ENCODE measurements at regions not wholly inside any gene's neighbourhood (a gene's known extent, or its start where the extent isn't known, plus 50 kb on each side); places are given as distances from the start of the nearest gene placed in this dataset.
"Not testable (repeated sequence)": the region's sequence is repeated elsewhere in the genome, so short reads cannot be mapped to it uniquely, and the experiment has no call there.

DNA sequence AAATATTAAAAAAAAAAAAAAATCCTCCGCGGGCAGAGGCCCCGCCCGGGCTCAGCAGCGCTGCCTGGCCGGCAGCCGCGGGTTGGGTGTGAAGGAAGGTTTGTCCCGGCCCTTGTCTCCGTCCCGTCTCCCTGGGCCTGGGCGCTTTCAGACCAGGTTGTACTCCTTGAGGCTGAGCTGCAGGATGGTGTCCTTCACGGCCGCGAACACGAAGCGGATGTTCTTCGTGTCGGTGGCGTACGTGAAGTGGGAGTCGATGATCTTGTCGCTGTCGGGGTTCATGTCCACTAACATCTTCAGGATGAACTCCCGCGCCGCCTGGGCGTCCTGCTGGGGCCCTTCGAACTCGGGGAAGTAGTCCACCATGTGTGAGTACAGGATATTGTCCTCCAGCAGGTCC lies 123.7 kb upstream of the KCTD7 start:
- Histone ChIP-seq H3K36me3 (ENCODE audit: insufficient read depth, low read length) (no peaks in the 10 kb centered on the region), H3K4me3 (ENCODE audit: low read depth in 1 of 2, low read length in 2 of 2) (no peak overlapping the region), H3K4me1 (ENCODE audit: insufficient read depth, low read length) (no peaks in the 10 kb centered on the region), H3K27ac (ENCODE audit: low read depth, low read length) (no peak overlapping the region), H3K27me3 (ENCODE audit: control insufficient read depth in 1 of 2, insufficient read depth in 2 of 2, low read length in 2 of 2) (peaks cover 0 to 28% of the 10 kb centered on the region in 2 donors), H3K9me3 (ENCODE audit: low read length) (no peaks in the 10 kb centered on the region), H3K9ac (ENCODE audit: low read length) (no peak overlapping the region)

GRCh38 chr7:66505531-66506451 lies 122.9 kb upstream of the KCTD7 start:
- no peak overlapping the region for H3K4me3 ChIP-seq (ENCODE audit: low read depth in 1 of 2, low read length in 2 of 2)
- no peak overlapping the region for H3K9ac ChIP-seq (ENCODE audit: low read length)

DNA sequence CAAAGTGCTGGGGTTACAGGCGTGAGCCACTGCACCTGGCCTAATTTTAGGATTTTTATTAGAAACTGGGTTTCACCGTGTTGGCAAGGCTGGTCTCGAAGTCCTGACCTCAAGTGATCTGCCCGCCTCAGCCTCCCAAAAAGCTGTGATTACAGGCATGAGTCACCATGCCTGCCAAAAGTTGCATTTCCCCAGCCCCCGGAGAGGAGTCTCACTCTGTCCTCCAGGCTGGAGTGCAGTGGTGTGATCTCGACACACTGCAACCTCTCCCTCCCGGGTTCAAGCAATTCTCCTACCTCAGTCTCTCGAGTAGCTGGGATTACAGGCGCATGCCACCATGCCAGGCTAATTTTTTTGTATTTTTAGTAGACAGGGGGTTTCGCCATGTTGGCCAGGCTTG lies 122.0 kb upstream of the KCTD7 start:
- H3K27me3 ChIP-seq (ENCODE audit: control insufficient read depth in 1 of 2, insufficient read depth in 2 of 2, low read length in 2 of 2), result peaks cover 0 to 28% of the 10 kb centered on the region in 2 donors
- not testable (repeated sequence) for H3K36me3 ChIP-seq (ENCODE audit: insufficient read depth, low read length); H3K27ac ChIP-seq (ENCODE audit: low read depth, low read length); H3K9ac ChIP-seq (ENCODE audit: low read length); H3K4me3 ChIP-seq (ENCODE audit: low read depth in 1 of 2, low read length in 2 of 2); H3K4me1 ChIP-seq (ENCODE audit: insufficient read depth, low read length); H3K9me3 ChIP-seq (ENCODE audit: low read length)

More at GRCh38 chr7:66505531-66506451, 122.9 kb upstream of the KCTD7 start:
- H3K9me3 ChIP-seq (ENCODE audit: low read length), result no peaks in the 10 kb centered on the region
- H3K27me3 ChIP-seq (ENCODE audit: control insufficient read depth in 1 of 2, insufficient read depth in 2 of 2, low read length in 2 of 2), result peaks cover 0 to 28% of the 10 kb centered on the region in 2 donors
- H3K4me1 ChIP-seq (ENCODE audit: insufficient read depth, low read length), result no peaks in the 10 kb centered on the region
- H3K36me3 ChIP-seq (ENCODE audit: insufficient read depth, low read length), result no peaks in the 10 kb centered on the region
- H3K27ac ChIP-seq (ENCODE audit: low read depth, low read length), result no peak overlapping the region

GRCh38 chr7:66507764-66508296 lies 120.9 kb upstream of the KCTD7 start:
- Histone ChIP-seq H3K27ac (ENCODE audit: low read depth, low read length) (no peak overlapping the region), H3K36me3 (ENCODE audit: insufficient read depth, low read length) (no peaks in the 10 kb centered on the region), H3K9me3 (ENCODE audit: low read length) (no peaks in the 10 kb centered on the region), H3K9ac (ENCODE audit: low read length) (no peak overlapping the region), H3K4me1 (ENCODE audit: insufficient read depth, low read length) (no peaks in the 10 kb centered on the region), H3K27me3 (ENCODE audit: control insufficient read depth in 1 of 2, insufficient read depth in 2 of 2, low read length in 2 of 2) (peaks cover 0 to 23% of the 10 kb centered on the region in 2 donors), H3K4me3 (ENCODE audit: low read depth in 1 of 2, low read length in 2 of 2) (no peak overlapping the region)

DNA sequence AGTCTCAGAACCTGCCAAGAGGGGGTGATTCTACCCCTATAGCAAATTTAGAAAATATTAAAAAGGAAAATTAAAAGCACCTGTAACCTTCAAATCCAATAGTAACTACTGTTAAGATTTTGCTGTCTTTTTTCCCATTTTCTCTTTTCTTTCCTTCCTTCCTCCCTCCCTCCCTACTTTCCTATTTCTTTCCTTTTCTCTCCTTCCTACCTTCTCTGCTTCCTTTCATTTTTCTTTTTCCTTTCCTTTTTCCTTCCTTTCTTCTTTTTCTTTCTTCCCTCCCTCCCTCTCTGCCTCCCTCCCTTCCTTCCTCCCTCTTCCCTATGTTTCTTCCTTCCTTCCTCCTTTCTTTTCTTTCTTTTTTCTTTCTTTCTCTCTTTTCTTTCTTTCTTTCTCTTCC lies 120.2 kb upstream of the KCTD7 start:
- no peaks in the 10 kb centered on the region for H3K9me3 ChIP-seq (ENCODE audit: low read length)
- no peaks in the 10 kb centered on the region for H3K4me1 ChIP-seq (ENCODE audit: insufficient read depth, low read length)
- no peak overlapping the region for H3K27ac ChIP-seq (ENCODE audit: low read depth, low read length)
- no peak overlapping the region for H3K4me3 ChIP-seq (ENCODE audit: low read depth in 1 of 2, low read length in 2 of 2)
- peaks cover 0 to 17% of the 10 kb centered on the region in 2 donors for H3K27me3 ChIP-seq (ENCODE audit: control insufficient read depth in 1 of 2, insufficient read depth in 2 of 2, low read length in 2 of 2)
- H3K36me3 ChIP-seq (ENCODE audit: insufficient read depth, low read length), result no peaks in the 10 kb centered on the region
- no peak overlapping the region for H3K9ac ChIP-seq (ENCODE audit: low read length)

DNA sequence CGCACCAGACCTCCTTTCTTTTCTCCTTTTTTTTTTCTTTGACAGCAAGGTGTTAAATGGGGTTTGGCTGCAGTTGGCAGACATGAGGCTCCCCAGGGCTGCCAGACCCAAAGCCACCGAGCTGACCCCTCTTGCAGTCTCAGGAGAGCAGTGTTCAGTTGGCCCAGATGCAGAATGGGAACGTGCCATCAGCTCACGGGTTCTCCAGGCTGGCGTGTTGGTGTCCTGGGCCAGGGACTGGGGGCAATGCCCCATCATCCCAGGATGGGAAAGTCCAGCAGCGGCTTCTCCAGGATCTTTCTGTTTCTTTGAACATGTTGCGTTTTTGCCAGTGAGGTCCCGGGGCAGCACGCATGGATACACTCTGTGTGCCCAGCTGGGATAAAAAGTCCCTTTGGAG lies 114.6 kb upstream of the KCTD7 start:
- Histone ChIP-seq H3K27me3 (ENCODE audit: control insufficient read depth in 1 of 2, insufficient read depth in 2 of 2, low read length in 2 of 2) (no peaks in the 10 kb centered on the region), H3K4me3 (ENCODE audit: low read depth in 1 of 2, low read length in 2 of 2) (no peak overlapping the region), H3K27ac (ENCODE audit: low read depth, low read length) (no peak overlapping the region), H3K36me3 (ENCODE audit: insufficient read depth, low read length) (no peaks in the 10 kb centered on the region), H3K9me3 (ENCODE audit: low read length) (no peaks in the 10 kb centered on the region), H3K4me1 (ENCODE audit: insufficient read depth, low read length) (no peaks in the 10 kb centered on the region), H3K9ac (ENCODE audit: low read length) (no peak overlapping the region)

DNA sequence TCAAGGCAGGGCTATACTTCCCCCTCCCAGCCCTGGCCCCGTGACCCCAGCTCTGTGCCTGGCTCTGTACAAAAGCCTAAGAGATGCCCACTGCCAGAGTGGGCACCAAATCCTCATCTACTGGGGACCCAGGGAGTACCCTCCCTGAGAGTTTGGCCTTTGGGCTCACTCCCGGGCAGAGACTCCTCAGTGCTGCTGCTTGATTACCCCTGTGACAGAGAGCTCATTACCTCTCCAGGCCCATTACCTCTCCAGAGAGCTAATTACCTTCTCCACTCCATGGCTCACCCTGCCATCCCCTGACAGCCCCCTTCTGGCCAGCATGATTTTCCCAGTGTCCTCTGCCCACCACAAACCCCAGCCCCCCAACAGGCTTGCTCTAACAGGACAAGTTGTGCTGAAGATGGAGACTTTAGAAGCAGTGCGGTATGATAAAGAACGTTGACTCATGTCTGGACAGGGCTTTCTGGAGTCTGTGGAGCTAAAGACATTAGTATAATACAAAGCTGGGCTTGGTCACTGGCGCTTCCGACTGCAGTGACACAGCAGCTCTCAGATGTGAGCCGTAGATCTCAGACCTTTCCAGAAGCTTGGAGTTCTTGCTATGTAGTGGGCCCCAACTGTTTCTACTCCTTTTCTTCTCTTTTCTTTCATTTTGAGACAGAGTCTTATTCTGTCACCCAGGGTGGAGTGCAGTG lies 111.3 kb upstream of the KCTD7 start:
- H3K9me3 ChIP-seq (ENCODE audit: low read length), result no peaks in the 10 kb centered on the region
- no peak overlapping the region for H3K27ac ChIP-seq (ENCODE audit: low read depth, low read length)
- H3K4me1 ChIP-seq (ENCODE audit: insufficient read depth, low read length), result no peaks in the 10 kb centered on the region
- no peaks in the 10 kb centered on the region for H3K36me3 ChIP-seq (ENCODE audit: insufficient read depth, low read length)
- H3K4me3 ChIP-seq (ENCODE audit: low read depth in 1 of 2, low read length in 2 of 2), result no peak overlapping the region
- no peak overlapping the region for H3K9ac ChIP-seq (ENCODE audit: low read length)
- no peaks in the 10 kb centered on the region for H3K27me3 ChIP-seq (ENCODE audit: control insufficient read depth in 1 of 2, insufficient read depth in 2 of 2, low read length in 2 of 2)

DNA sequence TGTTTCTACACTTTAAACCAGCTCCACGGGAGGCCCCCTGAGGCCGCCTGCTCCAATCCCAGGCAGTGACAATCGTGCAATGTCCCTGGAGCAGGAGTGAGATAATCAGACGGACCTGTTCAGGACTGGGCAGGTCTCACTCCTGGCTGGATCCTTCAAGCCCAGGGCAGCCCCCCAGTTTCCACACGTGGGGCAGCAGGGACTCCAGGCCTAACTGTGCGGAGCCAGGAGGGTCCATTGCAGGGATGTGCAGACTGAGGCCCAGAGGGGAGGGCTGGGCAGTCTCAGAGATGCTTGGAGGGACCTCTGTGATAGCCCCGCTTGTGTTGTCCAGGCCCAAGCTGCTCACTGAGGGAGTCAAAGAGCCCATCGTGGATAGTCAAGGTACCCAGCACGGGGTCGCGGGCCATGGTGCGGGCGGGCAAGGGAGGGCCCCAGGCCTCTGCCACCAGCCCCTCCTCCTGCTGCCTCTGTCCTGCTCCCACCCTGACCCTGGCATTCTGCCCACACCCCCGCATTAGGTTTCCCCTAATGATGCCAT lies 110.5 kb upstream of the KCTD7 start:
- Histone ChIP-seq H3K27ac (ENCODE audit: low read depth, low read length) (no peak overlapping the region), H3K9ac (ENCODE audit: low read length) (no peak overlapping the region), H3K27me3 (ENCODE audit: control insufficient read depth in 1 of 2, insufficient read depth in 2 of 2, low read length in 2 of 2) (no peaks in the 10 kb centered on the region), H3K4me3 (ENCODE audit: low read depth in 1 of 2, low read length in 2 of 2) (no peak overlapping the region), H3K4me1 (ENCODE audit: insufficient read depth, low read length) (no peaks in the 10 kb centered on the region), H3K9me3 (ENCODE audit: low read length) (no peaks in the 10 kb centered on the region), H3K36me3 (ENCODE audit: insufficient read depth, low read length) (no peaks in the 10 kb centered on the region)

DNA sequence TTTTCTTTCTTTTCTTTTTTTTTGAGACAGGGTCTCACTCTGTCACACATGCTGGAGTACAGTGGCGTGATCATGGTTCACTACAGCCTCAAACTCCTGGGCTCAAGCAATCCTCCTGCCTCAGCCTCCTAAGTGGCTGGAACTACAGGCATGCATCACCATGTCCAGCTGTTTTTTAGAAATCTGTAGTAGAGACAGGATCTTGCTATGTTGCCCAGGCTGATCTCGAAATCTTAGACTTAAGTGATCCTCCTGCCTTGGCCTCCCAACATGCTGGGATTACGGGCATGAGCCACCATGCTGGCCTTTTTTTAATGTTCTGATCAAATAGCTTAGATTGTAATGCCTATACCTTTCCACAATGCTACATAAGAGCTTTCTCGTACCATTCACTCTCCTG lies 107.0 kb upstream of the KCTD7 start:
- Histone ChIP-seq H3K4me1 (ENCODE audit: insufficient read depth, low read length) (no peaks in the 10 kb centered on the region), H3K9ac (ENCODE audit: low read length) (no peak overlapping the region), H3K27ac (ENCODE audit: low read depth, low read length) (no peak overlapping the region), H3K27me3 (ENCODE audit: control insufficient read depth in 1 of 2, insufficient read depth in 2 of 2, low read length in 2 of 2) (no peaks in the 10 kb centered on the region), H3K4me3 (ENCODE audit: low read depth in 1 of 2, low read length in 2 of 2) (no peak overlapping the region), H3K36me3 (ENCODE audit: insufficient read depth, low read length) (no peaks in the 10 kb centered on the region), H3K9me3 (ENCODE audit: low read length) (no peaks in the 10 kb centered on the region)

DNA sequence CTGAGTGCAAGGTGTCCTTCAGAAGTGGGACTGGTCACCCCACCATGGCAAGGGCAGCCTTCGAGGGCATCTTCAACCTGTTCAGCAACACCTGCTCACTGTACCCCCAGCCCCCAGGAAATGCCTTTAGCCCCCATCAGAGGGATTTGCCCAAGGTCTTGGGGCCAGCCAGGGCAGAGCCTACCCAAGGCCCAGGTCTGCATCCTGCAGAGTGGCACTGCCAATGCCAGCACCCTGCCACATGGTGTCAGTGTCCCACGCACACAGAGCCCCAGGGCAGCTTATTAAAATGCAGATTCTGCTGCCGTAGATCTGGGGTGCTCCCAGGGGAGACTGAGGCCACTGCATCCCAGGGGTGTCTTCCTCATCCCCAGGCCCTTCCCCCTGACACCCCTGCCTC lies 106.2 kb upstream of the KCTD7 start:
- no peaks in the 10 kb centered on the region for H3K4me1 ChIP-seq (ENCODE audit: insufficient read depth, low read length)
- H3K9ac ChIP-seq (ENCODE audit: low read length), result no peak overlapping the region

DNA sequence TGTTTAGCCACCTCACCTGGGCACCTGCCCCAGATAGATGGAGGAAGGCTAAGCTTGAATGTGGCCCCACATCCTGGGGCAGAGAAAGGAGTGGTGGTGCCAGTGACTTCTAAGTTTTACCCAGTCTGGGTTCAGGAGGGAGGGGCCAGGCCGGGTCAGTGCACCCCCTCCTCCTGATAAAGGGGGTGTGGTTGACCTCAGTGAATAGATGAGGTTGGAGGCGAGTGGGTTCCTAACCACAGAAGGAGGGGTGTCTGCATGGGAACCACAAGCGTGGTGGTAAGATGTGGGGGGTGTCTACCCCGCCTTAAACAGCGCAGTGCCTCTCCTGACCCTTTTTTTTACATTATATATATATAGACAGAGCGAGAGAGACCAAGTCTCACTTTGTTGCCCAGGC lies 105.3 kb upstream of the KCTD7 start:
- H3K9ac ChIP-seq (ENCODE audit: low read length), result no peak overlapping the region
- no peaks in the 10 kb centered on the region for H3K27me3 ChIP-seq (ENCODE audit: control insufficient read depth in 1 of 2, insufficient read depth in 2 of 2, low read length in 2 of 2)
- H3K36me3 ChIP-seq (ENCODE audit: insufficient read depth, low read length), result no peaks in the 10 kb centered on the region
- no peaks in the 10 kb centered on the region for H3K9me3 ChIP-seq (ENCODE audit: low read length)
- no peak overlapping the region for H3K27ac ChIP-seq (ENCODE audit: low read depth, low read length)
- no peak overlapping the region for H3K4me3 ChIP-seq (ENCODE audit: low read depth in 1 of 2, low read length in 2 of 2)
- H3K4me1 ChIP-seq (ENCODE audit: insufficient read depth, low read length), result no peaks in the 10 kb centered on the region

More for the DNA sequence above, 106.2 kb upstream of the KCTD7 start:
- Histone ChIP-seq H3K27ac (ENCODE audit: low read depth, low read length) (no peak overlapping the region), H3K27me3 (ENCODE audit: control insufficient read depth in 1 of 2, insufficient read depth in 2 of 2, low read length in 2 of 2) (no peaks in the 10 kb centered on the region), H3K36me3 (ENCODE audit: insufficient read depth, low read length) (no peaks in the 10 kb centered on the region), H3K4me3 (ENCODE audit: low read depth in 1 of 2, low read length in 2 of 2) (no peak overlapping the region), H3K9me3 (ENCODE audit: low read length) (no peaks in the 10 kb centered on the region)
